ENCODE measurements at regions not wholly inside any gene's neighbourhood (a gene's known extent, or its start where the extent isn't known, plus 50 kb on each side); places are given as distances from the start of the nearest gene placed in this dataset.

DNA sequence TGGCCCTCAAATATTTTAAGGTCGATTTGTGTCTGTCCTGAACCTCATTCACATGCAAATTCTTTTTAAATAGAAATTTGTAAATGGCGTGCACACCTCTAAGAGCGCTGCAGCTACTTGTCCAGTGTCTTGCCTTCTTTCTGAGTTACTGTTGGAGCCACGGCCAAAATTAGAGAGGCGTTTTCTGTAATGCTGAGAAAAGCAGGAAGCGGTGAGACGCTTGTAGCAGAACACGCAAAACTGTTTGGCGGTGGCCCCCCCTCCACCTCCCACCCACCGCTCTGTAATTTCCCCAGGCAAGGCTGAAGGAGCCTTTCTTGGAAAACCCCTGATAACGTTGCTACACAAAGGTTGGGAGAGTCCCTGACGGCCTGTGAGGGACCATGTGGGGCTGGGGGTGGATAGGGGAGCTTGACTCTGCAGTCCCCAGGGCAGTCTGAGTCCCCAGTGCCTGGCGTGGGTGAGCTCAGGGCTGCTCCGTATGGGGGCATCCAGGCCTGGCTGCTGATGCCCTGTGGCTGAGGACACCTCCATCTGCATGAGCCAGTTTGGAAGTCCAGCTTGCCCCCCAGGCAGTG, 96.5 kb downstream of the GADD45G start:
- peak; percentile 58 for DNase-seq
- Mint-ChIP-seq H3K27ac (no peak overlapping the region), H3K27me3 (ENCODE audit: insufficient read depth) (peaks cover 12% of the 10 kb centered on the region), H3K9me3 (no peaks in the 10 kb centered on the region), H3K36me3 (ENCODE audit: low read depth) (no peaks in the 10 kb centered on the region), H3K4me3 (peak overlapping the region; percentile 3), H3K4me1 (peaks cover 60% of the 10 kb centered on the region)
- H3K9me3 ChIP-seq (ENCODE audit: control insufficient read depth, low read length), result no peaks in the 10 kb centered on the region
- H3K9ac ChIP-seq (ENCODE audit: extremely low read depth, low read length, poor library complexity, severe bottlenecking), result no peak overlapping the region
- TF ChIP-seq, protein P1, sequence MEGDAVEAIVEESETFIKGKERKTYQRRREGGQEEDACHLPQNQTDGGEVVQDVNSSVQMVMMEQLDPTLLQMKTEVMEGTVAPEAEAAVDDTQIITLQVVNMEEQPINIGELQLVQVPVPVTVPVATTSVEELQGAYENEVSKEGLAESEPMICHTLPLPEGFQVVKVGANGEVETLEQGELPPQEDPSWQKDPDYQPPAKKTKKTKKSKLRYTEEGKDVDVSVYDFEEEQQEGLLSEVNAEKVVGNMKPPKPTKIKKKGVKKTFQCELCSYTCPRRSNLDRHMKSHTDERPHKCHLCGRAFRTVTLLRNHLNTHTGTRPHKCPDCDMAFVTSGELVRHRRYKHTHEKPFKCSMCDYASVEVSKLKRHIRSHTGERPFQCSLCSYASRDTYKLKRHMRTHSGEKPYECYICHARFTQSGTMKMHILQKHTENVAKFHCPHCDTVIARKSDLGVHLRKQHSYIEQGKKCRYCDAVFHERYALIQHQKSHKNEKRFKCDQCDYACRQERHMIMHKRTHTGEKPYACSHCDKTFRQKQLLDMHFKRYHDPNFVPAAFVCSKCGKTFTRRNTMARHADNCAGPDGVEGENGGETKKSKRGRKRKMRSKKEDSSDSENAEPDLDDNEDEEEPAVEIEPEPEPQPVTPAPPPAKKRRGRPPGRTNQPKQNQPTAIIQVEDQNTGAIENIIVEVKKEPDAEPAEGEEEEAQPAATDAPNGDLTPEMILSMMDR (conservative IDR thresholded peaks at IDR 0.05), result no peak
- H3K4me1 ChIP-seq (ENCODE audit: control insufficient read depth, insufficient read depth, low read length), result peaks cover 36% of the 10 kb centered on the region
- peaks cover 7% of the 10 kb centered on the region for H3K27me3 ChIP-seq (ENCODE audit: control insufficient read depth, insufficient read depth, low read length, poor library complexity, severe bottlenecking)
- no peak overlapping the region for H3K4me3 ChIP-seq (ENCODE audit: low read length)
- no peaks in the 10 kb centered on the region for H3K36me3 ChIP-seq (ENCODE audit: control insufficient read depth, insufficient read depth, low read length)
- H3K27ac ChIP-seq (ENCODE audit: low read depth, low read length), result no peak overlapping the region
- 60 to 79% methylated on average over 7 to 14 of the region's 14 CpGs for WGBS, 2 experiments (ENCODE audit: insufficient coverage in 1 of 2, insufficient read length in 1 of 2)

DNA sequence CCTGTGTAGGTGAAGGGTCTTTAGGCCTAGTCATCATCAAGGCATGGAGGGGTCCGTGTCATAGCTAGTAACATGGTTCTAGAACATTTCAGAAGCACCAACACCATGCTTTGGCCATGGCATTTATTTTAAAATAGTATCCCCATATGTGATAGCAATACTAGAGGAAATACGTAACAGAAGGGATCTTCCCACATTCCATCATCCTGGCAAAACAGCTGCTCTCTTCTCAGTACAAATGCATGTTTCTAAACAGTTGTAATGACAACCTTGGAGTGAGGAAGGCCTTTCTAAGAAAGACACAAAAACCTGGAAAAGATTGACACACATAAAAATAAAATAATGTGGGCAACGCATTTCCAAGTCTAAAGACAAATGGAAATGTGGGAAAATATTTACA, 97.6 kb downstream of the GADD45G start:
- Mint-ChIP-seq H3K4me1 (peaks cover 68% of the 10 kb centered on the region), H3K27ac (no peak overlapping the region), H3K9me3 (no peaks in the 10 kb centered on the region), H3K27me3 (ENCODE audit: insufficient read depth) (peaks cover 12% of the 10 kb centered on the region), H3K36me3 (ENCODE audit: low read depth) (no peaks in the 10 kb centered on the region), H3K4me3 (no peak overlapping the region)
- Histone ChIP-seq H3K4me1 (ENCODE audit: control insufficient read depth, insufficient read depth, low read length) (peaks cover 38% of the 10 kb centered on the region), H3K36me3 (ENCODE audit: control insufficient read depth, insufficient read depth, low read length) (no peaks in the 10 kb centered on the region), H3K9ac (ENCODE audit: extremely low read depth, low read length, poor library complexity, severe bottlenecking) (no peak overlapping the region), H3K4me3 (ENCODE audit: low read length) (no peak overlapping the region), H3K27me3 (ENCODE audit: control insufficient read depth, insufficient read depth, low read length, poor library complexity, severe bottlenecking) (peaks cover 7% of the 10 kb centered on the region), H3K9me3 (ENCODE audit: control insufficient read depth, low read length) (no peaks in the 10 kb centered on the region), H3K27ac (ENCODE audit: low read depth, low read length) (no peak overlapping the region)
- 92 to 95% methylated on average over 2 to 3 of the region's 3 CpGs for WGBS, 2 experiments (ENCODE audit: insufficient coverage in 1 of 2, insufficient read length in 1 of 2)
- DNase-seq, result no peak
- TF ChIP-seq, protein P1 (conservative IDR thresholded peaks at IDR 0.05), result no peak

DNA sequence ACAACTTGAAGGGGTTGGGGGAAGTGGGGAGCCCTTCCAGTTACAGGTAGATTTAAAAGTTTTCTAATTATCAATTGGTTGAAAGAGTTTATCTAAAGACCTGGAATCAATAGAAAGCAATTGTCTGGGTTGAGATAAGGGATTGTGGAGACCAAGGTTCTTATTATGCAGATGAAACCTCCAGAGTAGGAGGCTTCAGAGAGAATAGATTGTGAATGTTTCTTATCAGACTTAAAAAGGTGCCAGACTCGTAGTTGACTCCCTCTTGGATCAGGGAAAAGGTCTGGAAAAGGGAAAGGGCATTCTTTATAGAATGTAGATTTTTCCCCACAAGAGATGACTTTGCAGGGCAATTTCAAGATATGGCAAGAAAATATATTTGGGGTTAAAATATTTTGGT, 100.8 kb downstream of the GADD45G start:
- H3K4me3 Mint-ChIP-seq, result no peak overlapping the region
- WGBS, 2 experiments (ENCODE audit: insufficient coverage in 1 of 2, insufficient read length in 1 of 2), result 25 to 50% methylated on average over 1 of the region's 1 CpG

More for the DNA sequence above, 100.8 kb downstream of the GADD45G start:
- Histone ChIP-seq H3K27ac (ENCODE audit: low read depth, low read length) (no peak overlapping the region), H3K9ac (ENCODE audit: extremely low read depth, low read length, poor library complexity, severe bottlenecking) (peak overlapping the region; percentile 26), H3K27me3 (ENCODE audit: control insufficient read depth, insufficient read depth, low read length, poor library complexity, severe bottlenecking) (no peaks in the 10 kb centered on the region), H3K9me3 (ENCODE audit: control insufficient read depth, low read length) (no peaks in the 10 kb centered on the region), H3K4me1 (ENCODE audit: control insufficient read depth, insufficient read depth, low read length) (peaks cover 33% of the 10 kb centered on the region), H3K4me3 (ENCODE audit: low read length) (no peak overlapping the region), H3K36me3 (ENCODE audit: control insufficient read depth, insufficient read depth, low read length) (no peaks in the 10 kb centered on the region)
- no peak for DNase-seq
- Mint-ChIP-seq H3K4me1 (peaks cover 63% of the 10 kb centered on the region), H3K27ac (peak overlapping the region; percentile 81), H3K9me3 (no peaks in the 10 kb centered on the region), H3K36me3 (ENCODE audit: low read depth) (no peaks in the 10 kb centered on the region), H3K27me3 (ENCODE audit: insufficient read depth) (no peaks in the 10 kb centered on the region)
- TF ChIP-seq, protein P1 (conservative IDR thresholded peaks at IDR 0.05), result no peak

Measured in endodermal cell (in vitro differentiated cells).